ENCODE measurements at regions not wholly inside any gene's neighbourhood (a gene's known extent, or its start where the extent isn't known, plus 50 kb on each side); places are given as distances from the start of the nearest gene placed in this dataset.

GRCh38 chr4:115279330-115279729 lies 165.9 kb upstream of the NDST4 start:
- TF ChIP-seq CTCF (conservative IDR thresholded peaks at IDR 0.05) (no peak), ZFX (IDR thresholded peaks at IDR 0.05) (no peak)

Data from C4-2B (cell line).